ENCODE measurements at regions not wholly inside any gene's neighbourhood (a gene's known extent, or its start where the extent isn't known, plus 50 kb on each side); places are given as distances from the start of the nearest gene placed in this dataset.

DNA sequence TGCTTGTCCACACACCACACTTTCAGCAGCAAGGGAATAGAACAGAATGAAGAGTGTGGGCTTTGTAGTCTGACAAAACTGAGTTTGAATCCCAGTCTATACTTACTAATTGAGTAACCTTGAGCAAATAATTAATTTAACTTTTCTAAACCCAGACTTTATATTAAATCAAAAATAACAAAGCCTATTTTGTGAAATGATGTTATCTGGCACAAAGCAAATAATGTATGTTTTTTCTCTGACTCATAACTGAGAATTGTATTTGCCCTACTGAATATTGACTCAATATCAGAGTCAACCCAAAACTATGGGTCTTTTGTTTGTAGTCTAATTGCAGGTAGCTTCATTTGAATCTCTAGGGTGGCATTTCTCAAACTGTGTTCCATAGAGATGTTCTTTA lies 77.9 kb upstream of the TANC2 start:
- no peak for TF ChIP-seq POLR2A (IDR thresholded peaks at IDR 0.05)
- TF ChIP-seq, protein P1, sequence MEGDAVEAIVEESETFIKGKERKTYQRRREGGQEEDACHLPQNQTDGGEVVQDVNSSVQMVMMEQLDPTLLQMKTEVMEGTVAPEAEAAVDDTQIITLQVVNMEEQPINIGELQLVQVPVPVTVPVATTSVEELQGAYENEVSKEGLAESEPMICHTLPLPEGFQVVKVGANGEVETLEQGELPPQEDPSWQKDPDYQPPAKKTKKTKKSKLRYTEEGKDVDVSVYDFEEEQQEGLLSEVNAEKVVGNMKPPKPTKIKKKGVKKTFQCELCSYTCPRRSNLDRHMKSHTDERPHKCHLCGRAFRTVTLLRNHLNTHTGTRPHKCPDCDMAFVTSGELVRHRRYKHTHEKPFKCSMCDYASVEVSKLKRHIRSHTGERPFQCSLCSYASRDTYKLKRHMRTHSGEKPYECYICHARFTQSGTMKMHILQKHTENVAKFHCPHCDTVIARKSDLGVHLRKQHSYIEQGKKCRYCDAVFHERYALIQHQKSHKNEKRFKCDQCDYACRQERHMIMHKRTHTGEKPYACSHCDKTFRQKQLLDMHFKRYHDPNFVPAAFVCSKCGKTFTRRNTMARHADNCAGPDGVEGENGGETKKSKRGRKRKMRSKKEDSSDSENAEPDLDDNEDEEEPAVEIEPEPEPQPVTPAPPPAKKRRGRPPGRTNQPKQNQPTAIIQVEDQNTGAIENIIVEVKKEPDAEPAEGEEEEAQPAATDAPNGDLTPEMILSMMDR (IDR thresholded peaks at IDR 0.05), result no peak

All from vagina (tissue), 2 donors.